Neural cell (in vitro differentiated cells): ENCODE measurements at regions not wholly inside any gene's neighbourhood (a gene's known extent, or its start where the extent isn't known, plus 50 kb on each side); places are given as distances from the start of the nearest gene placed in this dataset.

Experiments
- H2AFZ ChIP-seq: fragments of 200-600, 300-800 bp; sonication (generic), shearing (Covaris generic); 2 replicates; pipeline ENCODE4 v1.6.0; 2014; ENCODE audit warnings: low read depth, mild to moderate bottlenecking, antibody characterized with exemption, low read length, moderate library complexity
- H3F3A ChIP-seq: fragments of 200-600 bp; shearing (Covaris generic); 2 replicates; pipeline ENCODE4 v1.6.1; 2016; ENCODE audit warnings: mild to moderate bottlenecking, moderate library complexity, mixed read lengths, antibody characterized with exemption, low read length; ENCODE audit not compliant: insufficient read depth, poor library complexity, severe bottlenecking
- H3K27ac ChIP-seq: fragments of 200-600, 300-800 bp; sonication (generic), shearing (Covaris generic); 2 replicates; pipeline ENCODE4 v1.5.1; 2014; ENCODE audit warnings: mild to moderate bottlenecking, low read length, moderate library complexity
- H3K27me3 ChIP-seq: fragments of 300-800, 200-600 bp; sonication (generic), shearing (Covaris generic); 2 replicates; pipeline ENCODE4 v1.6.0; 2014; ENCODE audit warnings: mild to moderate bottlenecking, low read depth, low read length, moderate library complexity; ENCODE audit not compliant: insufficient read depth
- H3K36me3 ChIP-seq: fragments of 300-800, 200-600 bp; sonication (generic), shearing (Covaris generic); 2 replicates; pipeline ENCODE4 v1.5.1; 2014; ENCODE audit warnings: mild to moderate bottlenecking, antibody characterized with exemption, low read length, moderate library complexity; ENCODE audit not compliant: insufficient read depth
- H3K4me2 ChIP-seq: fragments of 300-800, 200-600 bp; sonication (generic), shearing (Covaris generic); 2 replicates; pipeline ENCODE4 v1.6.0; 2014; ENCODE audit warnings: mild to moderate bottlenecking, low read length
- H3K4me3 ChIP-seq: fragments of 300-800, 200-600 bp; sonication (generic), shearing (Covaris generic); 2 replicates; pipeline ENCODE4 v1.5.1; 2014; ENCODE audit warnings: mild to moderate bottlenecking, low read length, moderate library complexity
- H3K79me2 ChIP-seq: fragments of 200-600 bp; shearing (Covaris generic); replicated peaks from 2 replicates; pipeline ENCODE4 v1.6.0; 2014; ENCODE audit warnings: mild to moderate bottlenecking, low read length, moderate library complexity; ENCODE audit not compliant: insufficient read depth
- H3K9ac ChIP-seq: fragments of 300-800, 200-600 bp; sonication (generic), shearing (Covaris generic); 2 replicates; pipeline ENCODE4 v1.6.1; 2016; ENCODE audit warnings: mild to moderate bottlenecking, low read length, mixed read lengths
- H3K9me2 ChIP-seq: fragments of 200-600 bp; shearing (Covaris generic); 2 replicates; pipeline ENCODE4 v1.6.1; 2016; ENCODE audit warnings: mild to moderate bottlenecking, low read length, mixed read lengths; ENCODE audit not compliant: insufficient read depth
- H3K9me3 ChIP-seq: fragments of 200-600, 300-800 bp; sonication (generic), shearing (Covaris generic); 2 replicates; pipeline ENCODE4 v1.6.1; 2016; ENCODE audit warnings: mild to moderate bottlenecking, mixed run types, low read length, moderate library complexity, mixed read lengths
- H4K20me1 ChIP-seq: fragments of 200-600 bp; shearing (Covaris generic); 2 replicates; pipeline ENCODE4 v1.6.1; 2016; ENCODE audit warnings: mild to moderate bottlenecking, mixed run types; ENCODE audit not compliant: insufficient read depth
- CTCF ChIP-seq: fragments of 450-650 bp; IDR thresholded peaks from 2 replicates; pipeline ENCODE4 v1.5.1; 2014; ENCODE audit warnings: antibody characterized with exemption, mild to moderate bottlenecking, moderate library complexity; ENCODE audit not compliant: poor library complexity, severe bottlenecking
- EP300 ChIP-seq: fragments of 450-650 bp; conservative IDR thresholded peaks from 2 replicates; pipeline ENCODE4 v1.6.1; 2014; ENCODE audit warnings: antibody characterized with exemption, mild to moderate bottlenecking, moderate library complexity; ENCODE audit not compliant: poor library complexity, severe bottlenecking
- EZH2 ChIP-seq: fragments of 200-600, 300-800 bp; shearing (Covaris generic), sonication (generic); IDR thresholded peaks from 2 replicates; pipeline ENCODE4 v1.6.1; 2014; ENCODE audit warnings: antibody characterized with exemption, low read length, borderline replicate concordance, mild to moderate bottlenecking; ENCODE audit not compliant: insufficient read depth, poor library complexity, severe bottlenecking
- MXI1 ChIP-seq: fragments of 450-650 bp; conservative IDR thresholded peaks from 2 replicates; pipeline ENCODE4 v1.6.1; 2014; ENCODE audit warnings: antibody characterized with exemption, mild to moderate bottlenecking; ENCODE audit not compliant: poor library complexity, severe bottlenecking
- POLR2AphosphoS5 ChIP-seq: IDR thresholded peaks from 2 replicates; pipeline ENCODE4 v1.6.1; 2012
- RAD21 ChIP-seq: fragments of 450-650 bp; conservative IDR thresholded peaks from 2 replicates; pipeline ENCODE4 v1.6.1; 2014; ENCODE audit warnings: antibody characterized with exemption, mild to moderate bottlenecking, moderate library complexity
- REST ChIP-seq: IDR thresholded peaks from 2 replicates; pipeline ENCODE4 v1.6.1; 2012; ENCODE audit warnings: borderline replicate concordance
- SMC3 ChIP-seq: fragments of 450-650 bp; conservative IDR thresholded peaks from 2 replicates; pipeline ENCODE4 v1.6.1; 2014; ENCODE audit warnings: antibody characterized with exemption, mild to moderate bottlenecking, moderate library complexity; ENCODE audit not compliant: poor library complexity
- TAF1 ChIP-seq: IDR thresholded peaks from 2 replicates; pipeline ENCODE4 v1.6.1; 2012; ENCODE audit warnings: low read depth

GRCh38 chr3:153679714-153680113, 441.5 kb upstream of the ARHGEF26 start:
- no peak overlapping the region for H3K4me2 ChIP-seq
- H3K79me2 ChIP-seq, result no peaks in the 10 kb centered on the region
- H3K36me3 ChIP-seq, result no peaks in the 10 kb centered on the region
- no peaks in the 10 kb centered on the region for H3K27me3 ChIP-seq
- no peaks in the 10 kb centered on the region for H3K9me2 ChIP-seq
- H3K9me3 ChIP-seq, result no peaks in the 10 kb centered on the region
- H3K4me3 ChIP-seq, result no peak overlapping the region
- no peaks in the 10 kb centered on the region for H4K20me1 ChIP-seq
- no peak overlapping the region for H3K9ac ChIP-seq
- TF ChIP-seq EP300, result no peak
- TF ChIP-seq TAF1, result no peak
- no peak for TF ChIP-seq MXI1
- TF ChIP-seq POLR2AphosphoS5, result no peak
- no peak for TF ChIP-seq EZH2
- TF ChIP-seq REST, result no peak
- TF ChIP-seq RAD21, result no peak
- no peak for TF ChIP-seq CTCF
- no peak for TF ChIP-seq SMC3
- no peaks in the 10 kb centered on the region for H3F3A ChIP-seq
- no peak overlapping the region for H3K27ac ChIP-seq
- H2AFZ ChIP-seq, result no peak overlapping the region

- Histone ChIP-seq H4K20me1 (no peaks in the 10 kb centered on the region), H3K36me3 (no peaks in the 10 kb centered on the region), H3K4me3 (no peak overlapping the region), H3K79me2 (no peaks in the 10 kb centered on the region), H3K4me2 (no peak overlapping the region), H3K9ac (no peak overlapping the region), H3K9me2 (no peaks in the 10 kb centered on the region), H3F3A (no peaks in the 10 kb centered on the region), H3K27me3 (no peaks in the 10 kb centered on the region), H2AFZ (no peak overlapping the region), H3K27ac (no peak overlapping the region), H3K9me3 (no peaks in the 10 kb centered on the region)
- TF ChIP-seq TAF1 (no peak), EP300 (no peak), RAD21 (no peak), CTCF (no peak), POLR2AphosphoS5 (no peak), SMC3 (no peak)
Measured at GRCh38 chr3:153680526-153680925, 440.7 kb upstream of the ARHGEF26 start.
